Peyer's patch (tissue), 4 donors: ENCODE measurements at regions not wholly inside any gene's neighbourhood (a gene's known extent, or its start where the extent isn't known, plus 50 kb on each side); places are given as distances from the start of the nearest gene placed in this dataset.
A peak's percentile ranks its signal among the peaks of the same experiment; 100 is the strongest.

ENCODE experiments used
- DNase-seq, 3 donors: peaks; one replicate each; pipeline ENCODE4 v3.0.0-alpha.2; 2017 to 2019
- H3K27ac ChIP-seq, 4 donors: fragments of 200-600 bp; sonication (generic); one replicate each; pipeline ENCODE4 v1.5.1; 2016 to 2019
- H3K27me3 ChIP-seq, 2 donors: fragments of 200-600 bp; sonication (generic); one replicate each; pipeline ENCODE4 v1.5.1; 2019
- H3K36me3 ChIP-seq, 3 donors: fragments of 200-600 bp; sonication (generic); one replicate each; pipeline ENCODE4 v1.5.1; 2016 to 2019
- H3K4me1 ChIP-seq, 4 donors: fragments of 200-600 bp; sonication (generic); one replicate each; pipeline ENCODE4 v1.5.1; 2016 to 2019
- H3K4me3 ChIP-seq, 4 donors: fragments of 200-600 bp; sonication (generic); 1 replicate in 3 of 4; 2 replicates in 1 of 4; pipeline ENCODE4 v1.5.1; 2016 to 2019; ENCODE audit warnings: mild to moderate bottlenecking in 1 of 4
- H3K9me3 ChIP-seq, 4 donors: fragments of 200-600 bp; sonication (generic); one replicate each; pipeline ENCODE4 v1.5.1; 2016 to 2019; ENCODE audit warnings: mild to moderate bottlenecking in 1 of 4
- CTCF ChIP-seq, 6 experiments: fragments of 450-650 bp in 4 of 6; fragments of 200-600 bp in 2 of 6; sonication (generic) in 1 of 6; IDR thresholded peaks; one replicate each; pipeline ENCODE4 v1.5.1; 2017 to 2019; ENCODE audit warnings: antibody characterized with exemption in 6 of 6, mild to moderate bottlenecking in 3 of 6, moderate library complexity in 1 of 6
- POLR2A ChIP-seq, 2 donors: fragments of 450-650 bp; IDR thresholded peaks; one replicate each; pipeline ENCODE4 v1.5.1; 2017; ENCODE audit warnings: antibody characterized with exemption in 2 of 2, mild to moderate bottlenecking in 2 of 2, moderate library complexity in 2 of 2

GRCh38 chr12:46669720-46670119 is 156.1 kb downstream of the SLC38A4 start:
- Histone ChIP-seq H3K4me3 (no peak overlapping the region), H3K4me1 (no peaks in the 10 kb centered on the region), H3K9me3 (no peaks in the 10 kb centered on the region), H3K36me3 (no peaks in the 10 kb centered on the region), H3K27ac (no peak overlapping the region), H3K27me3 (no peaks in the 10 kb centered on the region)
- DNase-seq, result no peak
- TF ChIP-seq CTCF (IDR thresholded peaks at IDR 0.05) (no peak), POLR2A (IDR thresholded peaks at IDR 0.05) (no peak)

DNA sequence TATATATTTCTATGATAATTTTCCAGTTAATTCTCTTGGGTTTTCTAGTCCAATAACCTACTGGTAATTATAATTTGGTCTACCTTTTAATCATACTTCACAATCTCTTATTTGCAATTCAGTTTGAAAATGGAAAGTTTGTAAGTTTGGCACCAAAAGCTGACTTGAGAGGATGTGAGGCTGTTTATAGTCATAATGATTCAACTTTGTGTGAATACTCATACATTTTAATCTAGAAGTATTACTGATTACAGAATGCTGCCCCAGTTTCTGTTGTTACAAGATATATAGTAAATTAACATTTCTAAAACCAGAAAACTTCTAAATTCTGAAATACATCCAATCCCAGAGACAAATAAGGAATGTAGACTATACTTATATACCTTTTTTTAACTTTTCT is 158.2 kb downstream of the SLC38A4 start:
- TF ChIP-seq CTCF (IDR thresholded peaks at IDR 0.05) (no peak), POLR2A (IDR thresholded peaks at IDR 0.05) (no peak)

DNA sequence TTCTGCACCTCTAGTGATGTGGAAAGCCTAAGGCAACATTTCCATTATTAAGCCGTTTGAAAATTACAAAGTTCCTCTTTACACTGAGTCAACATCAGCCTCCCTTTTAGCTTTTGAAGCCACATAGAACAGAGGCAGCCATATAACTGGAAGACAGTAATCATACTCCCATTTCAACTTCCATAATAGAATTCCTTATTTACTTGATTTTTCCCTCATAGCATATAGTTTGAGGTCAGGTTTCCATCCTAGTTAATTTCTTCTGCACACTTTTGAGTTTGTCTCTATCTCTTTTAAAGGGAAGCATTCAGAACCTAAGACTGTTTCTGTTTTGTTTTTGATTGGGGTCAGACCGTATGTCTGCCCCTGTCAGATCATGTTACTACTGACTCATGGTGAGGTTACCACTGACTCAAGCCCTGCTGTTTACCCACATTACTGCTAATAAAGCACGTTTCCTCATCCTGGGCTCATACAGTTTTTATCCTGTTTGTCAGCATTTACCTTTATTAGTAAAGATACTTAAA is 161.0 kb downstream of the SLC38A4 start:
- Histone ChIP-seq H3K4me1 (peaks cover 0 to 15% (median 2%) of the 10 kb centered on the region in 4 donors), H3K36me3 (no peaks in the 10 kb centered on the region), H3K27ac (no peak overlapping the region), H3K27me3 (no peaks in the 10 kb centered on the region), H3K9me3 (no peaks in the 10 kb centered on the region), H3K4me3 (no peak overlapping the region)
- DNase-seq, result no peak
- TF ChIP-seq POLR2A (IDR thresholded peaks at IDR 0.05) (no peak), CTCF (IDR thresholded peaks at IDR 0.05) (no peak)

More for the DNA sequence above, 158.2 kb downstream of the SLC38A4 start:
- Histone ChIP-seq H3K4me3 (no peak overlapping the region), H3K36me3 (no peaks in the 10 kb centered on the region), H3K27ac (no peak overlapping the region), H3K27me3 (no peaks in the 10 kb centered on the region), H3K4me1 (no peaks in the 10 kb centered on the region), H3K9me3 (no peaks in the 10 kb centered on the region)
- no peak for DNase-seq

- H3K9me3 ChIP-seq, result no peaks in the 10 kb centered on the region
- no peak for DNase-seq
Observed at GRCh38 chr12:46663318-46663717, 162.5 kb downstream of the SLC38A4 start.

DNA sequence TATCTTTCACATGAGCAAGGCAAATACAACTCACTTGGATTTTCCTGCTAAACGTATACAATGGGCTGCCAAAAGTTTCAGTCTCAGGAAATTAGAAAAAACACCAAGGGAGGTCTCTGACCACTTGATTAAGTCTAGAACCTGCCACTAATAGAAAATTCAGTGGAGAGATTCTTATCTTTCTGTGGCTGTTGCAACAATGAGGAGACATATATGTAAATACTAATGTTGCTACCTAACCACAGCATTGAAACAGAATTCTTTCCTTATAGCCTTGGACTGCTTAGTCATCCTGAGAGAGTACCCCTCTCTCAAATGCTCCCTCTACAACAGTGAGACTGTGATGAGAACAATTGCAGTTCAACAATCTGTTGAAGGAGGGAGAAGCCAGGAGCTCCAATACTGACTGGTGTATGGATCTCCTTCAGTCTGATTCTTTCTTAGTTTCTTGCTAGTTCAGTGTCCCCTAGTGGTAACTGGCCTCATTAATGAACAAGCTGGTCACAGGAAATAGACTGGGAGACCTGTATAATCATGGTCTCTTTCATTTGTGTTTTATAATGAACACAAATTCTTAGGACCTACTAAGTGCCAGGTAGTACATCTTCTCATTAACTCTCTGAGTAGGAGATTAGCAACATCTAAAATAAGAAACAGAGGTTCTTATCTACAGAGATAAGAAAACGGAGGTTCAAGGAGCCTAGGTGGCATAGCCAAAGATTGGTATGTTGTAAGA is 164.5 kb downstream of the SLC38A4 start:
- H3K4me1 ChIP-seq, result peaks cover 0 to 20% (median 2%) of the 10 kb centered on the region in 4 donors
- TF ChIP-seq CTCF (IDR thresholded peaks at IDR 0.05) (peak; percentile 56 to 93 (median 83)), POLR2A (IDR thresholded peaks at IDR 0.05) (no peak)

More at GRCh38 chr12:46663318-46663717, 162.5 kb downstream of the SLC38A4 start:
- Histone ChIP-seq H3K27me3 (no peaks in the 10 kb centered on the region), H3K36me3 (no peaks in the 10 kb centered on the region), H3K4me1 (peaks cover 0 to 20% (median 2%) of the 10 kb centered on the region in 4 donors), H3K27ac (no peak overlapping the region), H3K4me3 (no peak overlapping the region)
- TF ChIP-seq CTCF (IDR thresholded peaks at IDR 0.05) (no peak), POLR2A (IDR thresholded peaks at IDR 0.05) (no peak)

More for the DNA sequence above, 164.5 kb downstream of the SLC38A4 start:
- no peaks in the 10 kb centered on the region for H3K9me3 ChIP-seq
- H3K36me3 ChIP-seq, result no peaks in the 10 kb centered on the region
- H3K27me3 ChIP-seq, result no peaks in the 10 kb centered on the region
- no peak overlapping the region for H3K4me3 ChIP-seq
- peak overlapping the region in 2 of 4 donors; percentile 9 to 68 for H3K27ac ChIP-seq
- DNase-seq, result no peak
